ENCODE measurements at regions not wholly inside any gene's neighbourhood (a gene's known extent, or its start where the extent isn't known, plus 50 kb on each side); places are given as distances from the start of the nearest gene placed in this dataset.

- TF ChIP-seq, protein P1, sequence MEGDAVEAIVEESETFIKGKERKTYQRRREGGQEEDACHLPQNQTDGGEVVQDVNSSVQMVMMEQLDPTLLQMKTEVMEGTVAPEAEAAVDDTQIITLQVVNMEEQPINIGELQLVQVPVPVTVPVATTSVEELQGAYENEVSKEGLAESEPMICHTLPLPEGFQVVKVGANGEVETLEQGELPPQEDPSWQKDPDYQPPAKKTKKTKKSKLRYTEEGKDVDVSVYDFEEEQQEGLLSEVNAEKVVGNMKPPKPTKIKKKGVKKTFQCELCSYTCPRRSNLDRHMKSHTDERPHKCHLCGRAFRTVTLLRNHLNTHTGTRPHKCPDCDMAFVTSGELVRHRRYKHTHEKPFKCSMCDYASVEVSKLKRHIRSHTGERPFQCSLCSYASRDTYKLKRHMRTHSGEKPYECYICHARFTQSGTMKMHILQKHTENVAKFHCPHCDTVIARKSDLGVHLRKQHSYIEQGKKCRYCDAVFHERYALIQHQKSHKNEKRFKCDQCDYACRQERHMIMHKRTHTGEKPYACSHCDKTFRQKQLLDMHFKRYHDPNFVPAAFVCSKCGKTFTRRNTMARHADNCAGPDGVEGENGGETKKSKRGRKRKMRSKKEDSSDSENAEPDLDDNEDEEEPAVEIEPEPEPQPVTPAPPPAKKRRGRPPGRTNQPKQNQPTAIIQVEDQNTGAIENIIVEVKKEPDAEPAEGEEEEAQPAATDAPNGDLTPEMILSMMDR (IDR thresholded peaks at IDR 0.05) = no peak
- TF ChIP-seq EP300 (IDR thresholded peaks at IDR 0.05) (no peak), POLR2A (IDR thresholded peaks at IDR 0.05) (no peak)
These were observed 52.4 kb upstream of the IRX5 start for GRCh38 chr16:54878301-54878700.
